ENCODE measurements at regions not wholly inside any gene's neighbourhood (a gene's known extent, or its start where the extent isn't known, plus 50 kb on each side); places are given as distances from the start of the nearest gene placed in this dataset.
"Not testable (repeated sequence)": the region's sequence is repeated elsewhere in the genome, so short reads cannot be mapped to it uniquely, and the experiment has no call there.

DNA sequence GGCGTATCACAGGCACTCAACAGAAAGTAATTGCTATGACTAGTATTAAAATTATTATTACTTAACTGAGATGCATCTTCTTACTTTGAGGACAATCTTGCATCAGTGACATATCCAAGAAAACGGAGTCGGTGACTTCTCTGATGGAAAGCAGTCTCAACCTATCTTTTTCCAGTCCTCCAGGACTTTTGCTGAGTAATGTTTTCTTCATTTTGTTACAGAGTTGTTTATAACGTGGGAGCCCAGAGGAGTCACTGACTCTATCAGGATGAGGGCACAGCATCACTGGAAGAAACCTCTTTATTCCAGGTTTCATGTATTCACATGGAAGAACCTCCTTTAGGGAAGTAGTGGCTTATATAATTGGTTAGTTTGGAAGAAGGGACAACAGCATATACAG is 51.5 kb upstream of the MELK start:
- no peak for DNase-seq (ENCODE audit: low spot score)

DNA sequence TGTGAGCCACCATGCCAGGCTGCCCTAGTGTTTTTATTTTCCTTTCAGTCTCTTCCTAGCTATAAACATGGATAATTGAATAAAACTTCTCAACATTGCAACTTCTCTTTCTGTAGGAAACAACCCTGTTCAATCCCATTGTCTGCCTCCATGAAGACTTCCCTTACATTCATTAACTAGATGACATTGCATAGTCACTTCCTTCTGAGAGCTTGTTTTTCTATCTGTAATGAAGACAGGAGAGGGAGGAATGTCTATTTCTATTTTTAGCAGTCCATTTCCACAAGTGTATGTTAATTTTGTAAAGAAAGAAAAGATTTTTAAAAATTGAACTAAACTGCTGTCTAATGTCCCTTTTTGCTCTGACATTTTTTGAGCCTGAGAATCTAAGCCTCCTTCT is 55.6 kb upstream of the MELK start:
- DNase-seq (ENCODE audit: low spot score) = peak; percentile 58

DNA sequence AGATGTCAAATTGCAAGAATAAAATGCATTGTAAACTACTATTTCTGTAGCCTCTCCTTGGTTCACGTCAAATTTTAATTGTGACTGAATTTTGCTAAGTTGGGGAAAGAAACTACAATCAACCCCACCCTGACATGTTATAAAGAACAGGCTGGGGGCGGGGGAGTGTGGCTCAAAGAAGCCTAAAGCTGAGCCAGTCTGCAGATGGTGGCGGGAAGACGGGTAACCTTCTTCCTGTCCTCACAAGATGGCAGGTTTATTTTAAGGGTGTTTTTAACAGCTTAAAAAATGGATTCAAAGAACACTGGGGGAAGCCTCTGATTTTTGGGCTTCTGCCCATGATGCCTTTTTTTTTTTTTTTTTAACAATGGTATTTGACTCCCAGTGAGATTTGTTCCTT is 68.5 kb upstream of the MELK start:
- DNase-seq (ENCODE audit: low spot score) = no peak

- DNase-seq (ENCODE audit: low spot score) = no peak
Observed at GRCh38 chr9:36503172-36504088, 69.3 kb upstream of the MELK start.

- DNase-seq (ENCODE audit: low spot score) = no peak
Observed at GRCh38 chr9:36501727-36502126, 71.0 kb upstream of the MELK start.

DNA sequence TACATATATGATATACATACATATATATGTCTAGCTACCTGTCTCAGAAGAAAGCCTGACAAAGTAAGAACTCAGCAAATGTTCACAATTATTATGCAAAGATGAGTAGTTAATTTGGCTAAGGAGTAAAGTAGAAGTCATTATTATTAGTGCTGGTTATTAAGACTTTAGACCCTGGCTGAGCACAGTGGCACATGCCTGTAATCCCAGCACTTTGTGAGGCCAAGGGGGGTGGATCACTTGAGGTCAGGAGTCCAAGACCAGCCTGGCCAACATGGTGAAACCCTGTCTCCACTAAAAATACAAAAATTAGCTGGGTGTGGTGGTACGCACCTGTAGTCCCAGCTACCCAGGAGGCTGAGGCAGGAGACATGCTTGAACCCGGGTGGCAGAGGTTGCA is 71.8 kb upstream of the MELK start:
- DNase-seq (ENCODE audit: low spot score) = not testable (repeated sequence)

DNA sequence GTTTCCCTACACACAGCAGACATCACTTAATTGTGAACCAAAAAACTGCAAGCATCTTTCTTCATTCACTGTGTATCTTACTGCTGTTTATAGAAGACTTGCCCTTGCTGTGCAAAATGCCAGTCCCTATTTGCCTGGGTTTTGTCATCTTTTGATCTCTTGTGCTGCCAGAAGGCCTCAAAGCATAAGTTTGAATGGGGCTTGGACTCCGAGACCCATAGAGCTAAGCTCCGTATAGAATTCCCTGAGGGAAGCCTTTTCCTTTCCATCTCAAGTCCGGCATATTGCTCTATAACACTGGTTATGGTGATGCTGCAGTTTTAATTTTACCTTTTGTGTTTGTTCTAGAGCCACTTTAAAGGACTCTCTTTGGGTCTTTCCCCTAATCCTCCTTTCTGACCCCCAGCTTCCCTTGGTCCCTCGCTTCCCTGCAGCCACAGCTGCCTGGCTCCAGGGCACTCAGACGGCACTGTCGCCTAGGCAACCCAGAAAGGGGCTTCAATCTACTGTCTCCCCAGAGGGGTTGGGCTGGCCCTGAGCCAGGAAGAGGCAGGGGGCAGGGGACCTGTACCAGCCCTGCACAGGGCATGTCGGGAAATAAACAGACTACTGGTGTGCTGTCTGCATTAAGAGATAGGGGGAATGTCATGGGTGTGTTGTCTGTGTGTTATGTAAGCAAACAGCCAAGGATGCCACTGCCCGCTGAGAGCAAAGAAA is 73.4 kb upstream of the MELK start:
- no peak for DNase-seq (ENCODE audit: low spot score)

- DNase-seq (ENCODE audit: low spot score) = not testable (repeated sequence)
Observed at GRCh38 chr9:36493564-36493963, 79.1 kb upstream of the MELK start.

GRCh38 chr9:36492865-36493264 is 79.8 kb upstream of the MELK start:
- DNase-seq (ENCODE audit: low spot score) = no peak

DNA sequence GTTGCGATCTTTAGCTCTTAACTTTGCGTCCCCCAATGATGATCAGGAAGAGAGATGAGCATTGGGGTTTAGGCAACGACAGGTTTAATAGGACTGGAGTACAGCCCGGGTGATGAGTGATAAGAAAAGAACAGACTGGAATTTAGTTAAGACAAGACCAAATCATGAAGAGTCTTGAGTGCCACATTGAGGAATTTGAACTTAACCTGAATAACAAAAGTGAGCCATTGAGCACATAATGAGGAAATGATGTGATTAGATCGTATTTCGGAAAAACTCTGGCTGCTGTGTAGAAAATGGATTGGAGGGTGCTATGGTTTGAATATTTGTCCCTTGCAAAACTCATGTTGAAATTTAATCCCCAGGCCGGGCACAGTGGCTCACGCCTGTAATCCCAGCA is 83.2 kb upstream of the MELK start:
- no peak for DNase-seq (ENCODE audit: low spot score)

GRCh38 chr9:36488389-36488756 is 84.3 kb upstream of the MELK start:
- DNase-seq (ENCODE audit: low spot score) = no peak

DNA sequence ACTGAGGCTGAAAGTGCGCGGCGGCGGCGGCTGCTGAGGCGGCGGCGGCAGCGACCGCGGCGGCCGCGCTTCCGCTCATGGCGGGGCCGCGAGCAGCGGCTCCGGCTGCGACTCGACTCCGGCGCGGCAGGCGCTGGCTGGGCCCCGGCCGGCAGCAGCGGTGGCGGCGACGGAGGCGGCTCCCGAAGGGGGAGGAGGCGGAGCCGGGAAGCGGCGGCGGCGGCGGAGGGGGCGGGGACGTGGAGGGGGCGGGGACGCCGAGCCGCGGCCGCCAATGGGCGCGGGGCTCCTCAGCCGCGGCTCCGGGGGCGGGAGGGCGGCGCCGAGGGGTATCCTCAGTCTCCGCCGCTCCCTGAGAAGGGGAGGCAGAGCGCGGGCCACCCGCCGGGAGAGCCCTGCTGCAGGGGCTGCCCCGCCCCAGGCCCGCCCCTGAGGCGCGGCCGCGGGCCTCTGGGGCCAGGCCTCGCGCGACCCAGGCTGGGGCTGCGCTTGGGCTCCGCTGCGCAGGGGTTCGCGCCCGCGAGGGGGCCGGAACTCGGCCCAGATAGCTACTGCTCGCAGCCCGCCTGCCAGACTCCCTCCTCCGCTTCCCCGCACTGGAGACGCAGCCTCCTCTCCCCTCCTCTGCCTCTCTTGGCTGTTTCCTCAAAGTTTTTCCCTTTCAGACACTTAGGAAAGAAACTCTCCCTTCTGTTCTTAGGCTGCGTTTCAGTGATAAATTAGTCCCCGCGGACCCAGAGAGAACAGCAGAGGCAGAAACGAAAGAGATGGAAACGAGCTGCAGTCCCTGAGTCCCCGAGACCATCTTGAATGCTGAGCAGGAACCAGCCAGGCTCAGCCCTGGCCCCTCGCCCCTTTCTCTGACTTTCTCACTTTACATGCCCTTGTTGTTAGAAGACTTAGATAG is 85.0 kb upstream of the MELK start:
- peak; percentile 96 for DNase-seq (ENCODE audit: low spot score)

DNA sequence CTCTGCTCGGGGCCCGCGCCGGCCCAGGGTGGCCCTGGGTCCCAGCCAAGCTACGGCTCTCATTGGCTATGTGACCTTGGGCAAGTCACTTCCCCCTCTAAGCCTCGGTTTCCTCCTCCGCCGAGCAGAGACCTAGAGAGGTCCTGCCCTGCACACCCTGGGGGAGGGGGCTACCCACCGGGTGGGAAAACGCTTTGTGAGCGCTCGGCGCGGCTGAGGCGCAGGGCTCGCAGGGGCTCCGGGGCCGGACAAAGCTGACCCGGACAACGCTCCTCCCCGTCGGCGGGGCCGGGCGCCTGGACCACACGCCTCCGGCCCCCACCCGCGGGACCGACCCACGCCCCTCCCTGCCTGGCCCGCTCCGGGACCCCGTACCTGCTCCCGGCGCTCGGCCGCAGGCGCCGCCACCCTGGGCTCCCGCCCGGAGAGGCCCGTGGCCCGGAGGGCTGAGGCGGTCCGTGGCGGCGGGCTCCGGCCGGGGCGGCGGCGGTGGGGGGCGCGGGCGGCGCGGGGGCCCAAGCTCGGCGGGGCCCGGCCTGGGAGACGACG is 85.7 kb upstream of the MELK start:
- peak; percentile 56 for DNase-seq (ENCODE audit: low spot score)

DNA sequence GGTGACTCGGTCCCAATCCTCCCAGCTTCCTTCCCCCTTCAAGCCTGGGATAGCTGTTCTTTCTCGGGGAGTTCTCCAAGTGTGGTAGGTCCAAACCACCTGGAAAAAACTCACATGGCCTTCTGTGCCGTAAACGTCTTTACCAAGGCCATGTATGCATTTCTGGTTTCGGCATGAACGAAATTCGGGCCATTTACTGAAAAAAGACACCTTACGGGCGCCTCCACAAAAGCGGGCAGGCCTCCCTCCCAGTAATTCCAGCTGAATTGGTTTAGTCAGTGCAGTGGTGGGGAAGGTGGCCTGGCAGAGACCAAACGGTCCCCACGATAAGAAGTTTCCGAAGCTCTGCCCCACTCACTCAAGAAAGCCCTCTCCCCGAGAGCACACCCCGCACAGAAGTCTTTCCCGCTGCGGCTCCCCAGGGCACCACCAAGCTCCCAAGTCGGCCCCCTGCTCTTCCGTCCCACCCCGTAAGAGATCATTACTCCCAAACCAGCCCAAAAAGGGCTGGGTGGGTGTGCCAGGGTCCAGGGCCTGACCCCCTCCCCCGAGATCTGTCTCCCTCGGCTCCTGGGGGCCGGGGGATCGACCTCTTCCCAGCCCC is 86.3 kb upstream of the MELK start:
- DNase-seq (ENCODE audit: low spot score) = peak; percentile 31

DNA sequence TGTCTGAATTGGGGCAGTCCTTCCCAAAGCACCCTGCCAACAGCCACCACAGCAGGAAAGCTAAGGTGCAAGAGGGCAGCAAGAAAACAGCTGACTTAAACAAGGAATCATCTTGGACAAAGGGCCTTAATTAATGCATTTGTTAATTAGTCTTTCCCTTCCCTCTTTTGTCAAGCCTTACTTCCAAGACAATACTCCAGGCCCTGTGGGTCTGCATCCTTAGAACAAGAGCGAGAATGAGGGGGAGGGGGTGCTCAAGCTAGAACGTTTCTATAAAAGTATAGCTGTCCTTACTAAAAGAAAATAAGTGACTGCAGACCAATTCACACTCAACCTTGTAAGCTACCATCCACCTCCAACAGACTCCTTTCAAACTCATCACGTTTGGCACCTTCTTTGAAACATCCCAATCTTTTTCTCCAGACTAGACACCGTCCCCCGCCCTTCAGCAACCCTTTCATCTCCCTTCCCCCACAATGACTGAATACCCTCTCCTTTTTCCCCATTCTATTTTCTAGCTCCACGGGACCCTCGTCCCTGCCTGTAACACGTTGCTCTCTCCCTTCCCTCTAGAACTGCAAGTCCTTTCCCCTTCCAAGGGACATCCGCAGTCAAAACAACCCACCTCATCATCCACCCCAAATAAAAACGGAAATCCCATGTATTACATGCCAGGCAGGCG is 85.7 kb upstream of the RNF38 start:
- no peak for DNase-seq (ENCODE audit: low spot score)

GRCh38 chr9:36484124-36484523 is 84.1 kb upstream of the RNF38 start:
- DNase-seq (ENCODE audit: low spot score) = no peak

DNA sequence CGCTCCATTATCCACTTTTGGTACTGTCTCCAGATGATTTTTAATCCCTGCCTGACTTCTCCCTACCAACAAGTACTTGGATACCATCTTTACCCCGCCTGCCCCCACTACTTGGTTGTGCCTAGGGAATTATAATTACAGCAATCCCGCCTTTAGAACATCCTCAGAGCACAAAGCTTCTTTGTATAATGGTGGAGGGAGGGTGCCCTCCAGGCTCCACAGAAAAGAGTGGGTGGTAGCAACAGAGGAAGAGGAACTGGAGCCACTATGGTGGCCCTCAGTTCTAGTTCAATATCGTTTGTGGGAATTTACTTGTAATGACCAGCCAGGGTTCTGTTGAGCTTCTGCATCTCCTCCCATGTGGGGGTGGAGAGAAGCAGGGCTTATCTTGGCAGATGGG is 79.0 kb upstream of the RNF38 start:
- DNase-seq (ENCODE audit: low spot score) = no peak

DNA sequence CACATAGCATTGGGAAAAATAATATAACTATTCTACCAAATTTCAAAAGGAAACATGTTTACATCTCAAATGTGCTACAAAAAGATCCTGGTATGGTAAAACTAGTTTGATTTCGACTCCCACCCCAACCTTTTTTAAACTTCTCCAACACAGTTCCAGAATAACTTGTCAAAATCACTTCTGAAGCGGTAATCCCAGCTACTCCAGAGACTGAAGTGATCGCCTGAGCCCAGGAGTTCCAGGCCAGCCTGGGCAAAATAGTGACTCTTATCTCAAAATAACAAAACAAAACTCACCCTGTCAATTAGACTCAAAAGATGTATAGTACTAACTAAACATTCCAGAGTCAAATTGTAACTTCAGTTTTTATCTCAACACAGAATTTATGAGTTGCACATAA is 71.3 kb upstream of the RNF38 start:
- no peak for DNase-seq (ENCODE audit: low spot score)

- peak; percentile 79 for DNase-seq (ENCODE audit: low spot score)
Observed at GRCh38 chr9:36470643-36471290, 70.7 kb upstream of the RNF38 start.

- no peak for DNase-seq (ENCODE audit: low spot score)
Observed at GRCh38 chr9:36463467-36463866, 63.4 kb upstream of the RNF38 start.

GRCh38 chr9:36462245-36462644 is 62.2 kb upstream of the RNF38 start:
- DNase-seq (ENCODE audit: low spot score) = no peak

Measured in kidney tubule cell (primary cell).